ENCODE measurements at regions not wholly inside any gene's neighbourhood (a gene's known extent, or its start where the extent isn't known, plus 50 kb on each side); places are given as distances from the start of the nearest gene placed in this dataset.

- POLR2A ChIA-PET, result no interaction called here
- CTCF ChIA-PET, result no interaction called here
- DNase-seq (ENCODE audit: low read depth, low spot score), result no peak
- in situ Hi-C loops (cut with HindIII; ENCODE audit: low pct_unique_long_range_greater_than_20kb, low sequenced_read_pairs) (no loop called here), intact Hi-C loops (cut with micrococcal nuclease; ENCODE audit: unreplicated experiment) (no loop called here)
- TF ChIP-seq, protein P1, sequence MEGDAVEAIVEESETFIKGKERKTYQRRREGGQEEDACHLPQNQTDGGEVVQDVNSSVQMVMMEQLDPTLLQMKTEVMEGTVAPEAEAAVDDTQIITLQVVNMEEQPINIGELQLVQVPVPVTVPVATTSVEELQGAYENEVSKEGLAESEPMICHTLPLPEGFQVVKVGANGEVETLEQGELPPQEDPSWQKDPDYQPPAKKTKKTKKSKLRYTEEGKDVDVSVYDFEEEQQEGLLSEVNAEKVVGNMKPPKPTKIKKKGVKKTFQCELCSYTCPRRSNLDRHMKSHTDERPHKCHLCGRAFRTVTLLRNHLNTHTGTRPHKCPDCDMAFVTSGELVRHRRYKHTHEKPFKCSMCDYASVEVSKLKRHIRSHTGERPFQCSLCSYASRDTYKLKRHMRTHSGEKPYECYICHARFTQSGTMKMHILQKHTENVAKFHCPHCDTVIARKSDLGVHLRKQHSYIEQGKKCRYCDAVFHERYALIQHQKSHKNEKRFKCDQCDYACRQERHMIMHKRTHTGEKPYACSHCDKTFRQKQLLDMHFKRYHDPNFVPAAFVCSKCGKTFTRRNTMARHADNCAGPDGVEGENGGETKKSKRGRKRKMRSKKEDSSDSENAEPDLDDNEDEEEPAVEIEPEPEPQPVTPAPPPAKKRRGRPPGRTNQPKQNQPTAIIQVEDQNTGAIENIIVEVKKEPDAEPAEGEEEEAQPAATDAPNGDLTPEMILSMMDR (IDR thresholded peaks at IDR 0.05), result no peak
- TF ChIP-seq POLR2AphosphoS5 (IDR thresholded peaks at IDR 0.05; ENCODE audit: low read depth, low read length), result no peak
- TF ChIP-seq, protein P2, sequence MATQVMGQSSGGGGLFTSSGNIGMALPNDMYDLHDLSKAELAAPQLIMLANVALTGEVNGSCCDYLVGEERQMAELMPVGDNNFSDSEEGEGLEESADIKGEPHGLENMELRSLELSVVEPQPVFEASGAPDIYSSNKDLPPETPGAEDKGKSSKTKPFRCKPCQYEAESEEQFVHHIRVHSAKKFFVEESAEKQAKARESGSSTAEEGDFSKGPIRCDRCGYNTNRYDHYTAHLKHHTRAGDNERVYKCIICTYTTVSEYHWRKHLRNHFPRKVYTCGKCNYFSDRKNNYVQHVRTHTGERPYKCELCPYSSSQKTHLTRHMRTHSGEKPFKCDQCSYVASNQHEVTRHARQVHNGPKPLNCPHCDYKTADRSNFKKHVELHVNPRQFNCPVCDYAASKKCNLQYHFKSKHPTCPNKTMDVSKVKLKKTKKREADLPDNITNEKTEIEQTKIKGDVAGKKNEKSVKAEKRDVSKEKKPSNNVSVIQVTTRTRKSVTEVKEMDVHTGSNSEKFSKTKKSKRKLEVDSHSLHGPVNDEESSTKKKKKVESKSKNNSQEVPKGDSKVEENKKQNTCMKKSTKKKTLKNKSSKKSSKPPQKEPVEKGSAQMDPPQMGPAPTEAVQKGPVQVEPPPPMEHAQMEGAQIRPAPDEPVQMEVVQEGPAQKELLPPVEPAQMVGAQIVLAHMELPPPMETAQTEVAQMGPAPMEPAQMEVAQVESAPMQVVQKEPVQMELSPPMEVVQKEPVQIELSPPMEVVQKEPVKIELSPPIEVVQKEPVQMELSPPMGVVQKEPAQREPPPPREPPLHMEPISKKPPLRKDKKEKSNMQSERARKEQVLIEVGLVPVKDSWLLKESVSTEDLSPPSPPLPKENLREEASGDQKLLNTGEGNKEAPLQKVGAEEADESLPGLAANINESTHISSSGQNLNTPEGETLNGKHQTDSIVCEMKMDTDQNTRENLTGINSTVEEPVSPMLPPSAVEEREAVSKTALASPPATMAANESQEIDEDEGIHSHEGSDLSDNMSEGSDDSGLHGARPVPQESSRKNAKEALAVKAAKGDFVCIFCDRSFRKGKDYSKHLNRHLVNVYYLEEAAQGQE (IDR thresholded peaks at IDR 0.05; ENCODE audit: insufficient read depth in 1 of 2, low read depth in 2 of 2, low read length in 1 of 2), result no peak
- TF ChIP-seq TCF7L2 (IDR thresholded peaks at IDR 0.05; ENCODE audit: low read depth, low read length), result no peak
- no peak for TF ChIP-seq SIN3A (IDR thresholded peaks at IDR 0.05; ENCODE audit: borderline replicate concordance, insufficient read depth, low read depth, low read length)
- ATAC-seq, result no peak
- H3K9me3 ChIP-seq (ENCODE audit: control insufficient read depth, insufficient read depth, low read depth, low read length), result no peaks in the 10 kb centered on the region
- no peaks in the 10 kb centered on the region for H3K36me3 ChIP-seq (ENCODE audit: control insufficient read depth, insufficient read depth, low read length)
- H3K27me3 ChIP-seq (ENCODE audit: control insufficient read depth, insufficient read depth, low read length), result no peaks in the 10 kb centered on the region
- BruUV-seq (replicated peaks), result no TSS peak
- H3K4me1 ChIP-seq (ENCODE audit: control insufficient read depth, insufficient read depth, low read length), result no peaks in the 10 kb centered on the region
- no peak overlapping the region for H3K27ac ChIP-seq (ENCODE audit: low read length)
- H3K4me3 ChIP-seq (ENCODE audit: low read depth in 2 of 2, low read length in 2 of 2), result no peak overlapping the region
These were observed 303.1 kb downstream of the HAO1 start for GRCh38 chr20:7637184-7637583.

GRCh38 chr20:7650086-7650879 is 290.0 kb downstream of the HAO1 start:
- Histone ChIP-seq H3K4me3 (ENCODE audit: low read depth in 2 of 2, low read length in 2 of 2) (no peak overlapping the region), H3K4me1 (ENCODE audit: control insufficient read depth, insufficient read depth, low read length) (no peaks in the 10 kb centered on the region), H3K9me3 (ENCODE audit: control insufficient read depth, insufficient read depth, low read depth, low read length) (no peaks in the 10 kb centered on the region), H3K36me3 (ENCODE audit: control insufficient read depth, insufficient read depth, low read length) (no peaks in the 10 kb centered on the region), H3K27me3 (ENCODE audit: control insufficient read depth, insufficient read depth, low read length) (no peaks in the 10 kb centered on the region), H3K27ac (ENCODE audit: low read length) (no peak overlapping the region)
- CTCF ChIA-PET, result no interaction called here
- in situ Hi-C loops (cut with HindIII; ENCODE audit: low pct_unique_long_range_greater_than_20kb, low sequenced_read_pairs) (no loop called here), intact Hi-C loops (cut with micrococcal nuclease; ENCODE audit: unreplicated experiment) (no loop called here)
- BruUV-seq (replicated peaks), result no TSS peak
- DNase-seq (ENCODE audit: low read depth, low spot score) (no peak), ATAC-seq (no peak)
- TF ChIP-seq POLR2AphosphoS5 (IDR thresholded peaks at IDR 0.05; ENCODE audit: low read depth, low read length), result no peak
- no peak for TF ChIP-seq TCF7L2 (IDR thresholded peaks at IDR 0.05; ENCODE audit: low read depth, low read length)
- TF ChIP-seq SIN3A (IDR thresholded peaks at IDR 0.05; ENCODE audit: borderline replicate concordance, insufficient read depth, low read depth, low read length), result no peak
- TF ChIP-seq, protein P1 (IDR thresholded peaks at IDR 0.05), result no peak
- TF ChIP-seq, protein P2 (IDR thresholded peaks at IDR 0.05; ENCODE audit: insufficient read depth in 1 of 2, low read depth in 2 of 2, low read length in 1 of 2), result no peak
- POLR2A ChIA-PET, result no interaction called here

Data from Panc1 (cell line).